ENCODE measurements at regions not wholly inside any gene's neighbourhood (a gene's known extent, or its start where the extent isn't known, plus 50 kb on each side); places are given as distances from the start of the nearest gene placed in this dataset.

- H3K27me3 Mint-ChIP-seq: no peaks in the 10 kb centered on the region
- no peak overlapping the region for H3K27ac Mint-ChIP-seq
- POLR2A ChIA-PET: no interaction called here
Measured at GRCh38 chr10:8987712-8988111, 933.2 kb downstream of the GATA3 start.

GRCh38 chr10:8990280-8990987, 935.9 kb downstream of the GATA3 start:
- H3K4me3 Mint-ChIP-seq: no peak overlapping the region
- intact Hi-C loops (cut with DNase I, micrococcal nuclease): loop anchor here in 1 of 2 experiments (10.0 kb wide), 1 partner anchor 96 kb away; no protein-coding TSS in a partner anchor
- H3K9me3 Mint-ChIP-seq: no peaks in the 10 kb centered on the region
- Histone ChIP-seq H3K27ac (ENCODE audit: low read depth in 1 of 2, low read length in 2 of 2) (no peak overlapping the region), H3K4me3 (ENCODE audit: low read length) (no peak overlapping the region), H3K36me3 (ENCODE audit: insufficient read depth, low read length) (no peaks in the 10 kb centered on the region), H3K4me1 (ENCODE audit: insufficient read depth, low read length) (no peaks in the 10 kb centered on the region), H3K9me3 (ENCODE audit: control insufficient read depth in 1 of 2, insufficient read depth in 1 of 2, low read length in 2 of 2) (no peaks in the 10 kb centered on the region), H3K27me3 (ENCODE audit: control insufficient read depth in 1 of 2, insufficient read depth in 2 of 2, low read length in 2 of 2) (no peaks in the 10 kb centered on the region)
- ATAC-seq (ENCODE audit: poor library complexity) (no peak), DNase-seq (no peak)
- CTCF ChIA-PET: interaction anchor here (1.3 kb wide), 1 partner anchor 16 kb away, joined by 5 read pairs; no protein-coding TSS in a partner anchor
- TF ChIP-seq CTCF (IDR thresholded peaks at IDR 0.05): no peak
- no peak overlapping the region for H3K27ac Mint-ChIP-seq
- no peaks in the 10 kb centered on the region for H3K27me3 Mint-ChIP-seq
- POLR2A ChIA-PET: interaction anchor here (0.6 to 1.4 kb wide), 2 partner anchors 20 to 795 kb away, joined by 3 read pairs; no protein-coding TSS in a partner anchor
- peaks cover 15% of the 10 kb centered on the region for H3K4me1 Mint-ChIP-seq (ENCODE audit: low read depth)
- no peaks in the 10 kb centered on the region for H3K36me3 Mint-ChIP-seq (ENCODE audit: low read depth)

More at GRCh38 chr10:8987712-8988111, 933.2 kb downstream of the GATA3 start:
- Mint-ChIP-seq H3K4me3 (no peak overlapping the region), H3K4me1 (ENCODE audit: low read depth) (peaks cover 2% of the 10 kb centered on the region), H3K9me3 (no peaks in the 10 kb centered on the region), H3K36me3 (ENCODE audit: low read depth) (no peaks in the 10 kb centered on the region)
- ATAC-seq (ENCODE audit: poor library complexity): no peak
- no peak for TF ChIP-seq CTCF (IDR thresholded peaks at IDR 0.05)
- H3K9me3 ChIP-seq (ENCODE audit: control insufficient read depth in 1 of 2, insufficient read depth in 1 of 2, low read length in 2 of 2): no peaks in the 10 kb centered on the region
- CTCF ChIA-PET: no interaction called here
- intact Hi-C loops (cut with DNase I, micrococcal nuclease): no loop called here
- no peak overlapping the region for H3K27ac ChIP-seq (ENCODE audit: low read depth in 1 of 2, low read length in 2 of 2)
- H3K4me3 ChIP-seq (ENCODE audit: low read length): no peak overlapping the region
- no peaks in the 10 kb centered on the region for H3K4me1 ChIP-seq (ENCODE audit: insufficient read depth, low read length)
- H3K36me3 ChIP-seq (ENCODE audit: insufficient read depth, low read length): no peaks in the 10 kb centered on the region
- H3K27me3 ChIP-seq (ENCODE audit: control insufficient read depth in 1 of 2, insufficient read depth in 2 of 2, low read length in 2 of 2): no peaks in the 10 kb centered on the region
- no peak for DNase-seq

DNA sequence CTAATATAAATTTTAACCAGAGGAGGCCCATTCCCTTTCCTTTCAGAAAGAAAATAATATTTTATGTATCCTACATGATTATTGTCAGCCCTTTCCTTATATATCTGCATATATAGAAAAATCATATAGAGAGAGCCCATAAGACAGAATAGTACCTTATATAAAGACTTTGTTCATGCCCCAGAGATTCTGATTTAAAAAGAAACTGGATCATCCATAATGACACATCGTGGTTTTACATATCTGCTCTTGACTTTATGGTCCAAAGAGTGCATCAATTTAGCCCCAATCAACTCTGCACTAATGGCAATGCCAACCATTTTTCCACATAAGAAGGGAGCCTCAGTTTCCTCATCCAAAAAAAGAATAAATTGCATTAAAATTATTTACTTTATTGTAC, 937.5 kb downstream of the GATA3 start:
- ChIA-PET POLR2A (no interaction called here), CTCF (no interaction called here)
- no peaks in the 10 kb centered on the region for H3K4me1 ChIP-seq (ENCODE audit: insufficient read depth, low read length)
- no peak for TF ChIP-seq CTCF (IDR thresholded peaks at IDR 0.05)
- H3K9me3 ChIP-seq (ENCODE audit: control insufficient read depth in 1 of 2, insufficient read depth in 1 of 2, low read length in 2 of 2): no peaks in the 10 kb centered on the region
- no peaks in the 10 kb centered on the region for H3K36me3 Mint-ChIP-seq (ENCODE audit: low read depth)
- H3K27me3 ChIP-seq (ENCODE audit: control insufficient read depth in 1 of 2, insufficient read depth in 2 of 2, low read length in 2 of 2): no peaks in the 10 kb centered on the region
- no peaks in the 10 kb centered on the region for H3K36me3 ChIP-seq (ENCODE audit: insufficient read depth, low read length)
- no peak overlapping the region for H3K27ac Mint-ChIP-seq
- ATAC-seq (ENCODE audit: poor library complexity) (no peak), DNase-seq (no peak)
- no peak overlapping the region for H3K4me3 Mint-ChIP-seq
- no peaks in the 10 kb centered on the region for H3K27me3 Mint-ChIP-seq
- H3K27ac ChIP-seq (ENCODE audit: low read depth in 1 of 2, low read length in 2 of 2): no peak overlapping the region
- no peaks in the 10 kb centered on the region for H3K9me3 Mint-ChIP-seq
- intact Hi-C loops (cut with DNase I, micrococcal nuclease): loop anchor here in 1 of 2 experiments (10.0 kb wide), 1 partner anchor 97 kb away; no protein-coding TSS in a partner anchor
- H3K4me3 ChIP-seq (ENCODE audit: low read length): no peak overlapping the region
- H3K4me1 Mint-ChIP-seq (ENCODE audit: low read depth): peaks cover 15% of the 10 kb centered on the region

All from CD4-positive, alpha-beta T cell (primary cell).